ENCODE measurements at regions not wholly inside any gene's neighbourhood (a gene's known extent, or its start where the extent isn't known, plus 50 kb on each side); places are given as distances from the start of the nearest gene placed in this dataset.

DNA sequence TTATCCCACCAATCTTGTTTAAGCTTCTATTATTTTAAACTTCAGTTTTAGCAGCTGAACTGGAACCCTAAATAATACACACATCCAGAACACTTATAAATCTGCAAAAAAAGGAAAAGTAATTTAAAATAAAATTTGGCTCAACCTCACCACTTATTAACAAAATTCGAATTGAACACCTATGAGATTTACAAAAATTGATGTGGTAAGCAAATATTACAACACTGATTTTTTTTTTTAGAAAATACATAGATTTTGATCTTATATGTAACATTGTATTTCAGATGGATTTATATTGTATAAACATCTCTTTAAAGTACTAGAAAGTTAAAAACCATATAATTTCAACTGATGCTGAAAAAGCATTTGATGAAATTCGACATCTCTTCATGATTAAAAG is 81.3 kb upstream of the DYNAP start:
- no peak for ATAC-seq (ENCODE audit: low read depth)
- no peaks in the 10 kb centered on the region for H3K36me3 ChIP-seq (replicated peaks in 1 of 2; ENCODE audit: control extremely low read depth in 1 of 2, control insufficient read depth in 1 of 2, extremely low read depth in 1 of 2, insufficient read depth in 2 of 2, low read length in 1 of 2)
- Mint-ChIP-seq H3K27ac (no peak overlapping the region), H3K4me3 (no peak overlapping the region), H3K4me1 (no peaks in the 10 kb centered on the region), H3K9me3 (ENCODE audit: insufficient read depth) (no peaks in the 10 kb centered on the region), H3K27me3 (peaks cover 6% of the 10 kb centered on the region)
- H3K9ac ChIP-seq (ENCODE audit: low read length), result no peak overlapping the region
- WGBS (ENCODE audit: insufficient coverage), result no CpG with 5 or more reads among the region's 2 CpGs
- H3K27ac ChIP-seq (ENCODE audit: low read length in 2 of 2), result no peak overlapping the region
- no peak for TF ChIP-seq CTCF (IDR thresholded peaks at IDR 0.05)
- no peak for TF ChIP-seq EZH2 (IDR thresholded peaks at IDR 0.05; ENCODE audit: borderline replicate concordance, insufficient read depth, low read depth, low read length, poor library complexity, severe bottlenecking)
- DNase-seq, result no peak
- POLR2A ChIA-PET, result no interaction called here
- no peaks in the 10 kb centered on the region for H4K20me1 ChIP-seq (ENCODE audit: control insufficient read depth, insufficient read depth, low read length, poor library complexity, severe bottlenecking)
- no peaks in the 10 kb centered on the region for H3K27me3 ChIP-seq (replicated peaks in 1 of 4; ENCODE audit: control extremely low read depth in 1 of 4, control insufficient read depth in 3 of 4, insufficient read depth in 4 of 4, low read length in 3 of 4)
- no peak overlapping the region for H3K4me3 ChIP-seq (ENCODE audit: control extremely low read depth in 1 of 5, extremely low read depth in 1 of 5, insufficient read depth in 1 of 5, low read depth in 2 of 5, low read length in 4 of 5)
- H3K79me2 ChIP-seq (ENCODE audit: control insufficient read depth, insufficient read depth, low read length), result no peaks in the 10 kb centered on the region
- no peaks in the 10 kb centered on the region for H3K4me1 ChIP-seq (ENCODE audit: control insufficient read depth in 2 of 2, insufficient read depth in 2 of 2, low read length in 2 of 2)
- no peak overlapping the region for H2AFZ ChIP-seq (ENCODE audit: insufficient read depth, low read depth, low read length, poor library complexity, severe bottlenecking)
- H3K4me2 ChIP-seq (replicated peaks; ENCODE audit: low read depth, low read length, poor library complexity, severe bottlenecking), result no peak overlapping the region
- CTCF ChIA-PET, result interaction anchor here (0.6 kb wide), 1 partner anchor 30 kb away, joined by 4 read pairs; no protein-coding TSS in a partner anchor
- no peaks in the 10 kb centered on the region for H3K9me3 ChIP-seq (ENCODE audit: control extremely low read depth in 1 of 3, control insufficient read depth in 2 of 3, insufficient read depth in 1 of 3, low read length in 2 of 3)
- intact Hi-C loops (cut with micrococcal nuclease), result no loop called here

DNA sequence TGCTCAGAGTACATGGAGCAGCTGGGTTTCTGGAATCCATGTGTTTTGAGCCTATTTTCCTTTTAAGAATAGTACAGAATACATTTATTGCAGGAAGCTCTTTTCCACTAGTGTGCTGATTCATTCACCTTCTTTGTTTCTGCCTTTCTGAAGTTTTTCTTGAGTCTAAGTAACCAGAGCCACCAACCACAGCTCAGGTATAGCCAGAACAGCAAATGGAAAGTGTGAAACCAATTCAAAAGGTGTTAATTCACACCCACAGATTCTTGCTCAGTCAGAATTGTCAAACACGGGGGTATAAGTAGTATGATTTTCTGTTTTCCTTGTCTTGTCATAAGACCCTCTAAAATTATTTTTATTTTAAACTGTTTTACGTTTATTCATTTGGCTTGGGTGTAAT is 75.9 kb upstream of the DYNAP start:
- no peaks in the 10 kb centered on the region for H3K9me3 Mint-ChIP-seq (ENCODE audit: insufficient read depth)
- no CpG with 5 or more reads among the region's 2 CpGs for WGBS (ENCODE audit: insufficient coverage)

More for the DNA sequence above, 75.9 kb upstream of the DYNAP start:
- TF ChIP-seq EZH2 (IDR thresholded peaks at IDR 0.05; ENCODE audit: borderline replicate concordance, insufficient read depth, low read depth, low read length, poor library complexity, severe bottlenecking), result no peak
- no peak for TF ChIP-seq CTCF (IDR thresholded peaks at IDR 0.05)
- peaks cover 6% of the 10 kb centered on the region for H3K27me3 Mint-ChIP-seq
- POLR2A ChIA-PET, result no interaction called here
- Histone ChIP-seq H3K4me3 (ENCODE audit: control extremely low read depth in 1 of 5, extremely low read depth in 1 of 5, insufficient read depth in 1 of 5, low read depth in 2 of 5, low read length in 4 of 5) (no peak overlapping the region), H3K9me3 (ENCODE audit: control extremely low read depth in 1 of 3, control insufficient read depth in 2 of 3, insufficient read depth in 1 of 3, low read length in 2 of 3) (no peaks in the 10 kb centered on the region), H3K4me1 (ENCODE audit: control insufficient read depth in 2 of 2, insufficient read depth in 2 of 2, low read length in 2 of 2) (no peaks in the 10 kb centered on the region), H3K79me2 (ENCODE audit: control insufficient read depth, insufficient read depth, low read length) (no peaks in the 10 kb centered on the region), H3K27ac (ENCODE audit: low read length in 2 of 2) (no peak overlapping the region), H3K9ac (ENCODE audit: low read length) (no peak overlapping the region), H3K36me3 (replicated peaks in 1 of 2; ENCODE audit: control extremely low read depth in 1 of 2, control insufficient read depth in 1 of 2, extremely low read depth in 1 of 2, insufficient read depth in 2 of 2, low read length in 1 of 2) (no peaks in the 10 kb centered on the region), H2AFZ (ENCODE audit: insufficient read depth, low read depth, low read length, poor library complexity, severe bottlenecking) (no peak overlapping the region), H3K4me2 (replicated peaks; ENCODE audit: low read depth, low read length, poor library complexity, severe bottlenecking) (no peak overlapping the region), H3K27me3 (replicated peaks in 1 of 4; ENCODE audit: control extremely low read depth in 1 of 4, control insufficient read depth in 3 of 4, insufficient read depth in 4 of 4, low read length in 3 of 4) (no peaks in the 10 kb centered on the region), H4K20me1 (ENCODE audit: control insufficient read depth, insufficient read depth, low read length, poor library complexity, severe bottlenecking) (no peaks in the 10 kb centered on the region)
- ATAC-seq (ENCODE audit: low read depth), result no peak
- CTCF ChIA-PET, result no interaction called here
- intact Hi-C loops (cut with micrococcal nuclease), result no loop called here
- no peak for DNase-seq
- no peak overlapping the region for H3K4me3 Mint-ChIP-seq
- H3K27ac Mint-ChIP-seq, result no peak overlapping the region
- no peaks in the 10 kb centered on the region for H3K4me1 Mint-ChIP-seq

All from B cell (primary cell).